ENCODE measurements at regions not wholly inside any gene's neighbourhood (a gene's known extent, or its start where the extent isn't known, plus 50 kb on each side); places are given as distances from the start of the nearest gene placed in this dataset.
"Not testable (repeated sequence)": the region's sequence is repeated elsewhere in the genome, so short reads cannot be mapped to it uniquely, and the experiment has no call there.

DNA sequence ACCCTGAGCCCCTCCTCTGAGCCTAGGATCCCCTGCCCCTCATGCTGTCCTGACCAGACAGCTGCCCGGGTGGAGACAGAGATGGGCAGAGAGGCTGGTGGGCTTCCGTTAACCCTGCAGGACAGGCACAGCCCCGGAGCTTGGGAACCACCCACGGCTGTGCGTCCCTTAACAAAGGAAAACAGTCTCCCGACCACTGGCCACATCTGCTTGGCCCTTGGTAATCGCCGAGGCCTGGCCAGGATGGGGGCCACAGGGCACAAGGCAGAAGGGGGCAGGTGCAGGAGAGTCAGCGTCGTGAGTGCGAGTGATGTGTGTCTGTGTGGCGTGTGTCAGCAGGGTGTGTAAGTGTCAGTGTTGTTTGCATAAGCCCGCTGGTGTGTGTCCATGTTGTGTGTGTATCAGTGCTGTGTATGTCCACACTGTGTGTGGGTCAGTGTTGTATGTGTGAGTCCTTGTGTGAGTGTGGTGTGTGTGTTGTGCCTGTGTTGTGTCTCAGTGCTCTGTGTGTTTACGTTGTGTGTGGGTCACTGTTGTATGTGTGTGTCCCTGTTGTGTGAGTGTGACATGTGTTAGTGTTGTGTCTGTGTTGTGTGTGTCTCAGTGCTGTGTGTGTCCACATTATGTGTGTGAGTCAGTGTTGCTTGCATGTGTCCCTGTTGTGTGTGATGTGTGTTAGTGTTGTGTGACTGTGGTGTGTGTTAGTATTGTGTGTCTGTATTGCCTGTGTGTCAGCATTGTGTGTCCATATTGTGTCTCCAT lies 369.5 kb downstream of the BRD1 start:
- DNase-seq (ENCODE audit: low read depth) = no peak

DNA sequence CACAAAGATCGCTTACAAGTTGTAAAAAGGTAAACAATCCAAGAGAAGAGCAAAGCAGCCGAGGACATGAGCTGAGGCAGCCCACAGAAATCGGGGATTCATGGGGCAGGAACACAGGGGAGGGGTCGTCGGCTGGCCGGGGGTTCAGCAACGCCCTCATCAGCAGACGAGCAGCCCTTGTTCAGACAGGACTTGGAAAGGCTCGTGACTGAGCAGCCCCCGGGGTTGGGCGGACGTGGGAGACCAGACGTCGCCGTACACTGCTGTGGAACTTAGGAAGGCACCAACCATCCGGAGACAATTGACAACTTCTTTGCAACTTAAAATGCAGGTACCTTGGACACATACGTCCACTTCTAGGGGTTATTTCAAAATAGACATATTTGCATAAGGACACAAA lies 370.5 kb downstream of the BRD1 start:
- DNase-seq (ENCODE audit: low read depth) = no peak

GRCh38 chr22:49455595-49455994 lies 372.1 kb downstream of the BRD1 start:
- no peak for DNase-seq (ENCODE audit: low read depth)

- DNase-seq (ENCODE audit: low read depth) = no peak
Measured at GRCh38 chr22:49454726-49455125, 372.9 kb downstream of the BRD1 start.

DNA sequence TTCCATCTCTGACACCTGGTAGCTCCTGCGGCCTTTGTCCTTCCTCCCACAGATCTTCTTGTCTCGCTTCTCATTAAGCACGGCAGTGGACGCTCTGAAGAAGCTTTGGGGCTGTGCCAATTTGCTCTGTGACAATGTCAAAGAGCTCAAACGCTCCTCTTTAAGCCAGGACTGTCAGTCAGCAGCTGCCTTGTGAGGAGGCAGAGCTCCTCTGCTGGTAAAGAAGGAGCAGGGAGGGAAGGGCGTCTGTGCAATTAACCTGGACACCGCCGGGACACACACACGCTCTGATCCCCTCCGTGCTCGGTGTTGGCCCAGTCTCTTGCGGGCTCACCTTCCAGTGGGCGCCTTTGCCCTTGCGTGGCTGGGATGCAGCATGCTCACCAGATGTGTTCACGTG lies 373.9 kb downstream of the BRD1 start:
- DNase-seq (ENCODE audit: low read depth) = no peak

DNA sequence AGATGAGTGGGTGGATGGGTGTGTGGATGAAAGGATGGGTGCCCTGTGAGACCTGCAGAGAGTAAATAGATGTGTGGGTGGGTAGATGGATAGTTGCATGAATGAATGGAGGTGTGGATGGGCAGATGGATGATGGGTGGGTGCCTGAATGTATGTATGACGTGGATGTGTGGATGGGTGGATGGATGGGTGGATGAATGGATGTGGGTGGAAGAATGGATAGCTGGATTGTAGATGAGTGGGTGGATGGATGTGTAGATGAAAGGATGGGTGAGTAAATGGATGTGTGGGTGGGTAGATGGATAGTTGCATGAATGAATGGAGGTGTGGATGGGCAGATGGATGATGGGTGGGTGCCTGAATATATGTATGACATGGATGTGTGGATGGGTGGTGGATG lies 374.7 kb downstream of the BRD1 start:
- DNase-seq (ENCODE audit: low read depth) = not testable (repeated sequence)

DNA sequence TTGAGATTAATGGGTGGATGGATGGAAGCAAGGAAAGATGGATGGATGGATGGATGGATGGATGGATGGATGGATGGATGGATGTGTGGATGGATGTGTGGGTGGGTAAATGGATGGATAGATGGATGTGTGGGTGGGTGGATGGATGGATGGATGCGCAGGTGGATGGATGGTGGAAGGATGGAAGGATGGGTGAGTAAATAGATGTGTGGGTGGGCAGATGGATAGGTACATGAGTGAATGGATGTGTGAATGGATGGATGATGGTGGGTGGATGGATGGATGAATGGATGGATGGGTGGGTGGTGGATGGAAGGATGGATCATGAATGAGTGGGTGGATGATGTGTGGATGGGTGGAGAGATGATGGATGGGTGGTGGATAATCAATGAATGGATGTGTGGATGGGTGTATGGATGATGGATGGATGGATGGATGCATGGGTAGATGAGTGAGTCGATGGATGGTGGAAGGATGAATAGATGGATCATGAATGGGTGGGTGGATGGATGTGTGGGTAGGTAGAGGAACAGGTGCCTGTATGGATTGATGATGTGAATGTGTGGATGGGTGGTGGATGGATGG lies 375.2 kb downstream of the BRD1 start:
- DNase-seq (ENCODE audit: low read depth) = no peak

- DNase-seq (ENCODE audit: low read depth) = no peak
Measured at GRCh38 chr22:49451070-49451840, 376.4 kb downstream of the BRD1 start.

GRCh38 chr22:49450498-49450897 lies 377.2 kb downstream of the BRD1 start:
- no peak for DNase-seq (ENCODE audit: low read depth)

- DNase-seq (ENCODE audit: low read depth) = no peak
Measured at GRCh38 chr22:49449811-49450446, 377.7 kb downstream of the BRD1 start.

GRCh38 chr22:49449377-49449776 lies 378.3 kb downstream of the BRD1 start:
- DNase-seq (ENCODE audit: low read depth) = no peak

GRCh38 chr22:49448526-49448925 lies 379.1 kb downstream of the BRD1 start:
- DNase-seq (ENCODE audit: low read depth) = no peak

DNA sequence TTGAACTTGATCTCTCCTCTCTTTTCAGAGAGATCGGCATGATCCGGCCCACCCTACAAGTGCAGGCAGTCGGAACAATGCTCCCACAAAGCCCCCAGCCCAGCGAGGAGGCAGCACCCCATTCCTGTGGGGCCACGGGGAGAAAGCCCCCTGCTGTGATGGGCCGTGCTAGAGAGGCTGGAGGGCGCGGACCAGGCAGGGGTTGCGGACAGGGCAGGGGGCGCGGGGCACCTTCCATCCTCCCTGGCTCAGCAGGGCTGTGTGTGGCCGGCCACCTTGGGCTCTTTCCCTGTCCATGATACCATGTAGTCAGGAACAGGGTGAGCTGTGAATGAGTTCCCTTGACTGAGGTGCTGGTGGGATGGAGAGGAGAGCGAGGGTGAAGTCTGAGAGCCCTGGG lies 379.8 kb downstream of the BRD1 start:
- DNase-seq (ENCODE audit: low read depth) = no peak

- no peak for DNase-seq (ENCODE audit: low read depth)
Measured at GRCh38 chr22:49446759-49447710, 380.6 kb downstream of the BRD1 start.

DNA sequence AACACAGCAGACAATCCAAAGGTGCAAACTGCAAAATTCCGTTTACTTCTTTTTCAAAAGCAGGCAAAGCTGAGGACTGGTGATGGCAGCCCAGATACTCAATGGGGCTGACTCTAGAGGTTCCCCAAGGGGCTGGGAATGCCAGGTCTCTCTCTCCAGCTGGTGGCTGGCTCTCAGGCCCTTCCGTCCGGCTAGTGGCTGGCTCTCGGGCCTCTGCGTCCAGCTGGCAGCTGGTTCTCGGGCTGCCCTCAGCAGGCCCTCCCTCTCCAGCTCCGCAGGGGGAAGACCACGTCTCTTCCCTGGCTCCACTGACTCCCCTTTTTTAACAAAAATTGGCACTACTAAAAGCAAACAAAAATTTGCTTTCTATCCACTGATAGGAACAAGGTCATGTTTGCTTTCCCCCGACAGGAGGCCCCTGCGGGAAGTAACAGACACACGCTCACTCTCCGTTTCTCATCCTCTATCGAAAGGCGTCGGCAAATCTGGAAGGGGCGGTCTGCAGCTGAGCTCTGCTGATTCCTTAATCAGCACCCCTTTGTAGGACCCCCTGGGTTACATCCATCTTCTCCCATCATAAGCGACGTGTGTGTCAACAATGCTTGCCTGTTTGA lies 381.4 kb downstream of the BRD1 start:
- DNase-seq (ENCODE audit: low read depth) = no peak

GRCh38 chr22:49444781-49445180 lies 382.9 kb downstream of the BRD1 start:
- DNase-seq (ENCODE audit: low read depth) = no peak

- no peak for DNase-seq (ENCODE audit: low read depth)
Measured at GRCh38 chr22:49440931-49441330, 386.7 kb downstream of the BRD1 start.

GRCh38 chr22:49439373-49439772 lies 388.3 kb downstream of the BRD1 start:
- no peak for DNase-seq (ENCODE audit: low read depth)

DNA sequence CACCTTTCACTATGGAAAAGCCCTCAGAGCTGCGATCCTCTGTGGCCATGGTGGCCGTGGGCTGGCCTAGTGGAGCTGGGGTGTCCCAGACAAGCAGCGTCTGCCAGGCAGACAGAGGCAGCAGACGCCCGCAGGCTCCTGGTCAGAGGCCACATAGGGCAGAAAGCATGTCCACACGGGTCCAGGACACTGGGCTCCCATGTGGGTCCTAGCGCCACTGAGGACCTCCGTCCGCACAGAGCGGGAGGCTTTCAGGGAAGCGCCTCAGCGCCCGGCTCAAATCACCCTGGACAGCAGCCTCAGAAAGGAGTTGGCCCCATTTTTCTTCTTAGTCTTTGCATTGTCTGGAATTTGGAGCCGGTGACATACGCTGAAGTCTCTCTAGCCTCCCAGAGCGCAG lies 389.7 kb downstream of the BRD1 start:
- DNase-seq (ENCODE audit: low read depth) = no peak

DNA sequence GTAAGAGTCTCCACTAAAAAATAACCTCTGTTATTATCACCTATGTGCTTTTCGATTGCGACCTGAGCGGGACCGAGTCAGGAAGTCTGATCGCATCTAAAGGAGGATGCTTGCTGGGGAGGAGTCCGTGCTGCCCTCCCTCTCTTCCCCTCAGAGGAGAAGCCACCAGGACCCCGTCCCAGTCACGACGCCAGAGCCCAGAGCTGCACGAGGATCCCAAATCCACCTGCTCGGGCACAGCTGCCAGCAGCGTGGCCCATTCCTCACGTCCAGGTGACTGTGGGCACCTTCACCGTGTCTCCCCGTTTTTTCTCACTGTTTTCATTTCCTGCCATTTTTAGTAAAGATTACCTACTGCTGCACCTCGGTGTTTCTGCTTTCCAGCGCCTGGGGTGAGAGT lies 390.3 kb downstream of the BRD1 start:
- no peak for DNase-seq (ENCODE audit: low read depth)

GRCh38 chr22:49436056-49436455 lies 391.6 kb downstream of the BRD1 start:
- DNase-seq (ENCODE audit: low read depth) = no peak

All from GM04503 (cell line).